ENCODE measurements at regions not wholly inside any gene's neighbourhood (a gene's known extent, or its start where the extent isn't known, plus 50 kb on each side); places are given as distances from the start of the nearest gene placed in this dataset.

GRCh38 chr4:27985522-27985921, 1124.9 kb downstream of the STIM2 start:
- TF ChIP-seq POLR2A (IDR thresholded peaks at IDR 0.05) (no peak), CTCF (IDR thresholded peaks at IDR 0.05) (no peak)
- no peaks in the 10 kb centered on the region for H3K36me3 ChIP-seq
- no peaks in the 10 kb centered on the region for H3K27me3 ChIP-seq
- DNase-seq (no peak), ATAC-seq (no peak)
- no peaks in the 10 kb centered on the region for H3K4me1 ChIP-seq
- no peak overlapping the region for H3K4me3 ChIP-seq
- no peak overlapping the region for H3K27ac ChIP-seq
- no peaks in the 10 kb centered on the region for H3K9me3 ChIP-seq
- WGBS, 4 donors = 83 to 89% (median 87%) methylated on average over 4 of the region's 4 CpGs
- intact Hi-C loops (cut with DNase I) = no loop called here

DNA sequence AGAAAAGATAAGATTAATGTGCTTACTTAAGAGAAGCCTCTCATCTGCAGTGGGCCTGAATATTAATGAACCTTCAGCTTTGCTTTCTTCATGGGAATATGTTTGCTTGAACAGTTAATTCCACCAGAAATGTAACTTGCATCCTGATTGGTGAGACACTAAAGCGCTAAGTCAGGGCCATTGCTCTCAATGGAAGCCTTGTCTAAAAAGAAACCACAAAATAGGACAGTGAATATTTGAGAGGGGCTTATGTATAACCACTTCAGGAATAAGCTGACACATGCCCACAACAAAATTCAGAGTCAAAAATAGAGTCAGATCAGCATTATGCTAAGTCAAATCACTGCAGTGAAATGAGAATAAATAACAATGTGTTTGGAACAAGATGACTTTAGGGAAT, 1125.8 kb downstream of the STIM2 start:
- TF ChIP-seq CTCF (IDR thresholded peaks at IDR 0.05) (no peak), POLR2A (IDR thresholded peaks at IDR 0.05) (no peak)
- Histone ChIP-seq H3K36me3 (no peaks in the 10 kb centered on the region), H3K9me3 (no peaks in the 10 kb centered on the region), H3K4me3 (no peak overlapping the region), H3K27ac (no peak overlapping the region), H3K4me1 (no peaks in the 10 kb centered on the region), H3K27me3 (no peaks in the 10 kb centered on the region)
- intact Hi-C loops (cut with DNase I) = no loop called here
- WGBS, 4 donors = 88 to 94% (median 93%) methylated on average over 1 of the region's 1 CpG
- no peak for DNase-seq
- ATAC-seq = no peak

DNA sequence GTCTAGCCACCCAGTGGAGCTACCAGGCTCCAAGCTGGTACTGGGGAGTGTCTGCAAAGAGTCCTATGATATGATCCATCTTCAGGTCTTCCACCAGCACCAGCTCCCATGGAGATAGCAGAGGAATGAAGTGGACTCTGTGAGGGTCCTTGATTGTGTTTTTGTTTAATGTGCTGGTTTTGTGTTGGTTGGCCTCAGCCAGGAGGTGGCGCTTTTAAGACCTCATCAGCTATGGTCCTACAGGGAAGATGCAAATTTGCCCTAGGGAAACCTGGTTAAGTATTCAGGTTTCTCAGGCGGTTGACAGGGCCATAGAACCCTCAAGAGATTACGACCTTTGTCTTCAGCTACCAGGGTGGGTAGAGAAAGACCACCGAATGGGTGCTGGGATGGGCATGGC, 1141.1 kb downstream of the STIM2 start:
- Histone ChIP-seq H3K36me3 (no peaks in the 10 kb centered on the region), H3K9me3 (peaks cover 0 to 4% (median 0%) of the 10 kb centered on the region in 12 donors), H3K4me3 (no peak overlapping the region), H3K27ac (no peak overlapping the region), H3K27me3 (no peaks in the 10 kb centered on the region), H3K4me1 (no peaks in the 10 kb centered on the region)
- intact Hi-C loops (cut with DNase I) = no loop called here
- WGBS, 4 donors = 88 to 97% (median 92%) methylated on average over 4 of the region's 4 CpGs
- no peak for ATAC-seq
- no peak for DNase-seq
- TF ChIP-seq CTCF (IDR thresholded peaks at IDR 0.05) (no peak), POLR2A (IDR thresholded peaks at IDR 0.05) (no peak)

DNA sequence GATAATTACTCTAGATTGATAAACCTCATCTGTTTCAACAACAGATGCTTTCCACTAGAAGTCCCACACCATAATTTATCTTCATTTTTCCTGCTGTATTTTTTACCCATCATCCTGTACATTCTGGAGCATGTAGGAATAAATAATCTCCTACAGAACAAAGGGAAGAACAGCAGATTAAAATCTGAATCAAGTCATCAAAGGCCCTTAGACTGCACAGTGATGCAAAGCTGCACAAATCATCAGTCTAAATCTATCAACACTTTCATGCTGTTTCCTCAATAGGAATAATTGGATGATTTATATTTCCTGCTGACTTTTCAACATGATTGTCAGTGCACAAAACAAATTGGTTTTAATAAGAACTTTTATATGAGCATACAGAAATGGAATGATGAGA, 1143.9 kb downstream of the STIM2 start:
- intact Hi-C loops (cut with DNase I) = no loop called here
- Histone ChIP-seq H3K27me3 (no peaks in the 10 kb centered on the region), H3K4me1 (no peaks in the 10 kb centered on the region), H3K4me3 (no peak overlapping the region), H3K9me3 (no peaks in the 10 kb centered on the region), H3K36me3 (no peaks in the 10 kb centered on the region), H3K27ac (no peak overlapping the region)
- ATAC-seq = no peak
- DNase-seq = no peak
- TF ChIP-seq CTCF (IDR thresholded peaks at IDR 0.05) (no peak), POLR2A (IDR thresholded peaks at IDR 0.05) (no peak)

Measured in heart left ventricle (tissue), 16 donors.